GM18502 (cell line): ENCODE measurements at regions not wholly inside any gene's neighbourhood (a gene's known extent, or its start where the extent isn't known, plus 50 kb on each side); places are given as distances from the start of the nearest gene placed in this dataset.

ENCODE experiments used
- ATAC-seq: cut with Tn5 transposase; IDR thresholded peaks from one replicate; pipeline ENCODE4 v1.9.1; 2021; ENCODE audit warnings: mild to moderate bottlenecking; ENCODE audit not compliant: unreplicated experiment, poor library complexity

DNA sequence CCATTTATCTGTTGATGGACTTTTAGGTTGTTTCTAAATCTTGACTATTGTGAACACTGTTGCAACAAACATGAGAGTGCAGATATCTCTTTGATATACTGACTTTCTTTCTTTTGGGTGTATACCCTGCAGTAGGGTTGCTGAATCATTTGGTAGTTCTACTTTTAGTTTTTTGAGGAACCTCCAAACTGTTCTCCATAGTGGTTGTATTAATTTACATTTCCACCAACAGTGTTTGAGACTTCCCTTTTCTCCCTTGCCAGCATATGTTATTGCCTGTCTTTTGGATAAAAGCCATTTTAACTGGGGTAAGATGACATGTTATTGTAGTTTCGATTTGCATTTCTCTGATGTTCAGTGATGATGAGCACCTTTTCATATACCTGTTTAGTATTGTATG, 330.0 kb downstream of the DDX10 start:
- ATAC-seq, result no peak

GRCh38 chr11:108997826-108998225, 333.0 kb downstream of the DDX10 start:
- no peak for ATAC-seq

GRCh38 chr11:109000531-109000930, 335.7 kb downstream of the DDX10 start:
- no peak for ATAC-seq

DNA sequence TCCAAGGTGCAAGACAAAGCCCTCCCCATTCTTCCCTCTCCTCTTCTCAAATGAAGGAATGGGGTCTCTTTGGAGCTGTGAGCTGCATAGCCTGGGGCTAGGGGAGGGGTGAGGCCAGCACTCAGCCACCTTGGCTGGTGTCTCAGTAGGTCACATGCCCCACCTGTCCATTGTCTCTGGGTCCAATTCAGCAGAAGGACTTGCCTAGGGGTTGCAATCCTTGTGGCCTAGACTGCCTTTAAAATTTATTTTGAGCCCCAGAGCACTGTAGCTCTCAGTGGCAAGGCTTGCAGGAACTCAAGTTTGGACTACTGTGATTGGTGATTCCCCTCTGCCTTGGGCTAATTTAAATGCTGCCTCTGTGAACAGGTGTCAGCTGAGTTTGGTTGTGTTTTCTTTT, 336.7 kb downstream of the DDX10 start:
- ATAC-seq, result no peak

DNA sequence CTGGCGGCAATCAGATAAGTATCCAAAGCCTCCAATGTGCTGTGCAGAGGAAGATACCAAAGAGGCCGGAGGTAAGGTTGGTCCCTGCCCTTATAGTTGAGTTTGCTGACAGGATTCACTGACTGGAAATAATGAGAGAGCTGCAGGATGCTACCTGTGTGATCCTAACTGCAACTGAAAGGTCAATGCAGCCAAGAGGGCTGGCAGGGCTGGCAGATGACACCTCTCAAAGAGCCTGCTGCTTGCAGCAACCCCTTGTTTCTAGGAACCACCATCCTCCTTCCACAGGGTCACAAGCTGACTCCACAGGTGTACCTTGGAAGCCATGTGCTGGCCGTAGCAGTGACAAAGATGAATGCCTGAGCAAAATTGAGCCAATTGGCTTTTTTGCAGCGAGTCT, 348.1 kb downstream of the DDX10 start:
- no peak for ATAC-seq

GRCh38 chr11:109015283-109015682, 350.4 kb downstream of the DDX10 start:
- no peak for ATAC-seq

DNA sequence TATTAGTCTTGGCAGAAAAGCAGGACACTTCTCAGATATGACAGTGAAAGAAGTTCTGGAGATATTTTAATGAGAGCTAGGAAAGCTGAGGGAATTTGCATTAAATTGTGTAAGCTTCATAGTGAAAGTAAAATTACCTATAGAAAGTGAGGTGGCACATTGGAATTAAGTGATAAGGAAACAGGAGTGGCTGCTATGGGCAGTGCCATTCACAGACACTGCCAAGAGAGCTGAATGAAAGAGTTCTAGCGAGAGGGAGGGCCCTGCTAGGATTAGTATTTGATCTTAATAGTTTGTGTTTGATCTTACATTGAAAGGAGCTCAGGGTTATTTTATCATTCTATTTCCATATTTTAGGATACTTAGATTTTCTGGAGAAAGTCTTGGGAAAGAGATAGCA, 351.9 kb downstream of the DDX10 start:
- no peak for ATAC-seq

GRCh38 chr11:109017489-109017888, 352.6 kb downstream of the DDX10 start:
- no peak for ATAC-seq

- ATAC-seq, result no peak
Measured at GRCh38 chr11:109018639-109019038, 353.8 kb downstream of the DDX10 start.

GRCh38 chr11:109019342-109019936, 354.6 kb downstream of the DDX10 start:
- ATAC-seq, result no peak

DNA sequence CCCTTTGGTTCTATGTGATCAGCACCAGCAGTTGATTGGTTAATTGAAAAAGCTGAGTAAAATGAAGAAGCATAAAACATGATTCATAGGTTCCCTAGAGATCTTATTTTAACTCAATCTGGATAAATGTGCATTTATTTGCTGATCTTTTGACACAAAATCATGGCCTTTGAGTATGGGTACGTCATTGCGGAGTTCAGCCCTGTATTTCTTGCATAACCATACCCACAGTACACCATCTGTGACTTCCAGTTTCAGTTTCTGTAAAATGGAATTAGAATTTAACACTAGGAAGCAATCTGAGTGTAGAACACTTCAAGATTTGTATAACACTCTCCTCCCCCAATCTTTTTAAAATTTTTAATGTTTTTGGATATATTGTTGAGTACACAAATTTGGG, 358.2 kb downstream of the DDX10 start:
- no peak for ATAC-seq

DNA sequence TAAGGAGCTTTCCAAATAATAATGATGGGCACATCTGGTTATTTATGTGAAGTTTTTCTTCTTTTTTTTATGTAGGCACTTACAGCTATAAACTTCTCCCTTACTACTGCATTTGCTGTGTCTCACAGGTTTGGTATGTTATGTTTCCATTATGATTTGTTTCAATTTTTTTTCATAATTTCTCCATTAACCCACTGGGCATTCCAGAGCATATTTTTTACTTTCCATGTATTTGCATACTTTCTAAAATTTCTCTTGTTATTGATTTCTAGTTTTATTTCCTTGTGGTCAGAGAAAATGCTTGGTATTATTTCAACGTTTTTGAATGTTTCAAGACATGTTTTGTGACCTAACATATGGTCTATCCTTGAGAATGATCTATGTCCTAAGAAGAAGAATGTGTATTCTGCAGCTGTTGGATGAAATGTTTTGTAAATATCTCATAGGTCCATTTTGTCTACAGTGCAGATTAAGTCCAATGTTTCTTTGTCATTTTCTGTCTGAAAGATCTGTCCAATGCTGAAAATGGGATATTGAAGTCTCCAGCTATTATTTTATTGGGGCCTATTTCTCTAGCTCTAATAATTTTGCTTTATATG, 362.1 kb downstream of the DDX10 start:
- ATAC-seq, result no peak

DNA sequence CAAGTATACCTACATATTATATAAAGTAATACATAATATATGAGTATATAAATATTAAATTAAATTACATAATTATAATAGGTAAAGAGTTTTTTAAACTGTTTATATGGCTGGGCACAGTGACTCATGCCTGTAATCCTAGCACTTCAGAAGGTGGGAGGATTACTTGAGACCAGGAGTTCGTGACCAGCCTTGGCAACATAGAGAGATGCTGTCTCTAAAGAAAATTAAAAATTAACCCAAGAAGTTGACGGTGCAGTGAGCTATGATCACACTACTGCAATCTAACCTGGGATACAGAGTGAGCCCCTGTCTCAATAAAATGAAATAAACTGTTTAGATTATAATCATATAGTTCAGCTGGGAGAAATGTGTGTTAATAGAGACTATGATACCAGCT, 363.0 kb downstream of the DDX10 start:
- ATAC-seq, result no peak

DNA sequence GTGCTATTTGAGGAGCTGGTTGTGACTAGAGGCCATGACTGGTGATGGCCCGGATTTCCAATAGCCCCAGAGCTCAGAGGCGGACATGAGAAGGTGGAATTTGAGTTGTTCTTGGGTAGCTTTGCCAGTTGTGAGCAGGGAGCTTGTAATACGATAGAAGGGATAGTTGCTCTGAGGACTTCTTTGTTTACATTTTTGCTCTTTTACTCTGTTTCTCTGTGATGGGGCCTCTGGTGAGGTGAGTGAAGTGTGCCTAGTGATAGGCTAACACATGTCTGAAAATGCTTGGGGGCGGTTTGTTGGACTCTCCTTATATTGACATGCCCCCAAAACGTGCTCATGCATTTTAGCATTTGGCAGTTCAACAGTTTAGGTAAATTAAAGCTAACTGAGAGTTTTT, 365.1 kb downstream of the DDX10 start:
- ATAC-seq, result no peak

DNA sequence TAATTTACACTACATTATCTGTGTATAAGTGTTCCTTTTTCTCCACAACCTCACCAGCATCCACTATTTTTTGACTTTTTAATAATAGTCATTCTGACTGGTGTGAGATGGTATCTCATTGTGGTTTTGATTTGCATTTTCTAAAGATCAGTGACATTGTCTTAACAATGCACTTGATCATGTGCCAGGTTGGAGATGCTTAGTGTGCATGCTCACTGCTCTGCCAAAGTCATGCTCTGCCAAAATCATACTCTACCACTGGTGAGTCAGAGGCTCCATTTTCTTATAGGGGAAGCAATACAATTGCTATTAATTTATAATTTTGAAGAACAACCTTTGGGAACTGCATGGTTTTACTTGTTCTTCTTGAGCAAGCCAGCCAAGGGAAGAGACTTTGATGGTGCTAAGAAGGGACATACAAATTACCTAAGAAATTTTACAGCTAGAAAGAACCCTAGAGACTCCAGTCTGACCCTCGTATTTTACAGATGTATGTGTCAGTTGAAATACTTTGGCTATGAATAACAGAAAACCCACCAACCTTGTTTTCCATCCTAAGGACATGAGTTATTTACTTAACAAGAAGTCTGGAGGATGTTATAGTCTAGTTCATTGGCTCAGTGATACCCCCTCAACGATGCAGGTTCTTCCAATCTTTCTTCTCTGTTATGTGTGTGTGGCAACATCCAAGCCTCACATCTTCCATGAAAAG, 368.9 kb downstream of the DDX10 start:
- ATAC-seq, result no peak

DNA sequence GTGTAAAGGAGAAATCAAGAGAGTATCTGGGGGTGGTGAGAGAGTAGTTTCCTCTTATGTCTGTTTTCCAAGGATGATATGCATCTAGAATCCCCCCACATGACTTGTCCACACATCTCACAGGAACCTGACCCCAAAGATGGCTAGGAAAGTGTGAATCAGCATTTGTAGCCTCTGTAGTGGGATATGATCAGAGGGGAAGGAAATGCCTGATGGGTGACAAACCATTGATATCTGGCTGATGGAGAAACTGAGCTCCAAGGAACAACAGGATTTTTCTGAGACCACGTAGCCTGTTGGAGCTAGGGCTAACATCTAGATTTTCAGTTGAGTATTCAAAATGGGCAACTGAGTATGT, 369.4 kb downstream of the DDX10 start:
- ATAC-seq, result no peak

- no peak for ATAC-seq
Measured at GRCh38 chr11:109035284-109035683, 370.4 kb downstream of the DDX10 start.

DNA sequence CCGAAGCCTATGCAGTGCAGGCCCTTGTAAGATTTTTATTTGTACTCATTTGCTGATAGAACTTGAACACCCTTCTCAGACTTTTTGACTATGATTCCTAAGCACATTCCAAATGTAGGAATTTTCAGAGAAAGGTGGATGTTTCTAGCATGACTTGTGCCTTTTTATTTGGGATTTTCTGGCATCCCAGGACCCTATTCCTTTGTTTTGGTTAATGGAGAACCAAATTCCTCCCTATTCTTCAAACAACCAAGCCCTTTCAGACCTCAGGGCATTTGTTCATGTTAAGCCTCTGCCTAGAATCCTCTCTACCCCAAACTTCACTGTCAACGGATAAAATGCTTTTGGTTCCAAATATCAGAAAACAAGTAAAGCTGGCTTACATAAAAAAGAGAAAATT, 371.1 kb downstream of the DDX10 start:
- ATAC-seq, result no peak

- ATAC-seq, result no peak
Measured at GRCh38 chr11:109037856-109038780, 373.2 kb downstream of the DDX10 start.

- no peak for ATAC-seq
Measured at GRCh38 chr11:109039611-109040010, 374.7 kb downstream of the DDX10 start.

DNA sequence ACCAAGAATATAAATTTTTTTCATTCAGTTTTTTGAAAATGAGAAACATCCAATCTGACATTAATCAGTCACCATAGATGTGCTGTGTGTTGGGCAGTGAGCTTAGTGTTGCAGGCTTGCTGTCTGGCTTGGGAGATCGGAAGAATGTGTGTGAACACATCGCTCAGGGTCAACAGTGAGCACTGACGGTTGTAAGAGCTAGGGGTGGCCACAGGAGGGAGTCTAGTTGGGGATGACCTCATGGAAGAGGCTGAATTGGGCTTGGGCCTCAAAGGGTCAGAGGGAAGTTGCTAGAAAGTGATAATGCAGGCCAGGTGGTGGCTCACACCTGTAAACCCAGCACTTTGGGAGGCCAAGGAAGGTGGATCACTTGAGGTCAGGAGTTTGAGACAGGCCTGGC, 375.4 kb downstream of the DDX10 start:
- no peak for ATAC-seq
